GM12865 (cell line): ENCODE measurements at regions not wholly inside any gene's neighbourhood (a gene's known extent, or its start where the extent isn't known, plus 50 kb on each side); places are given as distances from the start of the nearest gene placed in this dataset.
"Not testable (repeated sequence)": the region's sequence is repeated elsewhere in the genome, so short reads cannot be mapped to it uniquely, and the experiment has no call there.

Source experiments
- DNase-seq: peaks from one replicate; pipeline ENCODE4 v3.0.0; 2010; ENCODE audit warnings: low read depth
- H3K4me3 ChIP-seq: 2 replicates; pipeline ENCODE4 v1.5.1; 2011; ENCODE audit warnings: mild to moderate bottlenecking, low read depth, low read length, control low read depth
- TF ChIP-seq, protein P1 (sequence below): IDR thresholded peaks from 2 replicates; pipeline ENCODE4 v1.5.1; 2011; ENCODE audit warnings: low read length, control low read depth, low read depth, inconsistent platforms; ENCODE audit not compliant: insufficient read depth; ENCODE audit errors: missing control alignments

DNA sequence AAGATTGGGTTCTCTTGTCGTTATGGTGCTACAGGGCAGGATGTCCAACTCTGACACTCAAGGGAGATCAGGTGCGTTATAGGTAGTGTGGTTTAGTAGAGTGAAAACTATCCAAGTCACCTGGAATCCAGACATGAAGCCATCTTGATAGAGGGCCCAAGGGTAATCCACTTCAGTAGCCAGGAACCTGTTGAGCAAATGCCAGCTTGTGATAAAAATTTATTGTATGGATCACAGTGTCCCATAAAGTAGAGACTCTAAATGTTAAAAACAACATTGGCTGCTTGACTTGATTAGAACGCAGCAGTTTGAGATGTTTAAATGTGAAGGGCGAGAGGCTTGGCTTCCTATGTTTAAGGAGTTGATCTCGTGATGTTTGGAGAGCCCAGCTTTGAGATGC lies 105.7 kb upstream of the GMDS start:
- TF ChIP-seq, protein P1, sequence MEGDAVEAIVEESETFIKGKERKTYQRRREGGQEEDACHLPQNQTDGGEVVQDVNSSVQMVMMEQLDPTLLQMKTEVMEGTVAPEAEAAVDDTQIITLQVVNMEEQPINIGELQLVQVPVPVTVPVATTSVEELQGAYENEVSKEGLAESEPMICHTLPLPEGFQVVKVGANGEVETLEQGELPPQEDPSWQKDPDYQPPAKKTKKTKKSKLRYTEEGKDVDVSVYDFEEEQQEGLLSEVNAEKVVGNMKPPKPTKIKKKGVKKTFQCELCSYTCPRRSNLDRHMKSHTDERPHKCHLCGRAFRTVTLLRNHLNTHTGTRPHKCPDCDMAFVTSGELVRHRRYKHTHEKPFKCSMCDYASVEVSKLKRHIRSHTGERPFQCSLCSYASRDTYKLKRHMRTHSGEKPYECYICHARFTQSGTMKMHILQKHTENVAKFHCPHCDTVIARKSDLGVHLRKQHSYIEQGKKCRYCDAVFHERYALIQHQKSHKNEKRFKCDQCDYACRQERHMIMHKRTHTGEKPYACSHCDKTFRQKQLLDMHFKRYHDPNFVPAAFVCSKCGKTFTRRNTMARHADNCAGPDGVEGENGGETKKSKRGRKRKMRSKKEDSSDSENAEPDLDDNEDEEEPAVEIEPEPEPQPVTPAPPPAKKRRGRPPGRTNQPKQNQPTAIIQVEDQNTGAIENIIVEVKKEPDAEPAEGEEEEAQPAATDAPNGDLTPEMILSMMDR, result no peak
- DNase-seq, result no peak
- no peak overlapping the region for H3K4me3 ChIP-seq

DNA sequence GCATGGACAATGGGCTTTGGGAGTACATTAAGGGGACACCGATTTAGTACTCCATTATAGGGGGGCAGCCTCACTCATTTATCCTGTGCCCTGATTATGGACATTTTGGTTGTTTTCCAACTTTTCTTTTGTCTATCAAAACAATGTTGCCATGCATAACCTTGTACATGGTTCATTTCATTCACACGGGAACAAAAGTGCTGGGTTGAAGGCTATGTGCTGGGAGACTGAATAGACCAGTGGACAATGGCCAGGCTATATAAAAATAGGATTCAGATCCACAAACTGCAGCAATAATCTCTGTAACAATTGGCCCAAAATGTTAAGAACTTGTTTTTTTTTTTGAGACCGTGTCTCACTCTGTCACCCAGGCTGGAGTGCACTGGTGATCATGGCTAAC lies 100.7 kb upstream of the GMDS start:
- no peak overlapping the region for H3K4me3 ChIP-seq
- TF ChIP-seq, protein P1, result no peak
- DNase-seq, result no peak

DNA sequence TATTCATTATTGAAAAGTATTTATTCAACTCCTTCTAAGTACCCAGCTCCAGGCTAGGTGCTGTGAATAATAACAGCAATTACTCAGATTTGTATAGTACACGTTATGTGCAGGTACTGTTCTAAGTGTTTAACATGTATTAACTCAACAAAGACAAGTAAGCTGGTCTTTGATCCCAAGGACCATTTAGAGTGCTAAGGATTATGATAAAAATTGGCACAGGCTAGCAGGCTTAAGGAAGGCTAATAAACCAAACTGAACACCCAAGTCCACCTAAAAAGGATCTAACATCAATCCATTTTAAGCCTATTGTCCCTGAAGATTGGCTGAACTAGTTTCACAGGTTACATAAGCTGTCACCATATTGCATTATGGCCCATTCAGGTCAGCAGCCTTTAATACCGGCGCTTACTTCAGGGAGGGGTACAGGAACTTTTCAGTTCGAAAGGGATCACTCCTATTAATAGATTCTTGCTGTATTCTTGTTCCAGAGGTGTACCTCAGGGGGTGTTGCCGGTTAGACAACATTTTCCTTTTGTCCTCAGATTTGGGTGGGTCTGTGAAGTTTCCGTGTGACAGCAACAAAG lies 99.0 kb upstream of the GMDS start:
- DNase-seq, result no peak
- no peak overlapping the region for H3K4me3 ChIP-seq
- TF ChIP-seq, protein P1, result no peak

DNA sequence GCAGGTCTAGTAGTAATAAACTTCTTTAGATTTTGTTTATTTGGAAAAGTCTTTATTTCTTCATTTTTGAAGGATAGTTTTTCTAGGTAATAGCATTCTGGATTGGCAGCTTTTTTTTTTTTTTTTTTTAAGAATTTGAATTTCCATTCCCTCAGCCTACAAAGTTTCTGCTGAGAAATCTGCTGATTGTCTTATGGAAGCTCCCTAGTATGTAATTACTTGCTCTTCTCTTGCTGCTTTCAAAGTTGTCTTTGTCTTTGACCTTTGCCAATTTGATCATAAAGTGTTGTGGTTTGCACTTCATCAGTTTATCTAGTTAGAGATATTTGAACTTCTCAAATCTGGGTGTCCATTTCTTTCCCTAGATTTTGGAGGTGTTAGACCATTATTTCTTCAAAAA lies 82.2 kb upstream of the GMDS start:
- no peak overlapping the region for H3K4me3 ChIP-seq
- TF ChIP-seq, protein P1, result no peak
- no peak for DNase-seq

DNA sequence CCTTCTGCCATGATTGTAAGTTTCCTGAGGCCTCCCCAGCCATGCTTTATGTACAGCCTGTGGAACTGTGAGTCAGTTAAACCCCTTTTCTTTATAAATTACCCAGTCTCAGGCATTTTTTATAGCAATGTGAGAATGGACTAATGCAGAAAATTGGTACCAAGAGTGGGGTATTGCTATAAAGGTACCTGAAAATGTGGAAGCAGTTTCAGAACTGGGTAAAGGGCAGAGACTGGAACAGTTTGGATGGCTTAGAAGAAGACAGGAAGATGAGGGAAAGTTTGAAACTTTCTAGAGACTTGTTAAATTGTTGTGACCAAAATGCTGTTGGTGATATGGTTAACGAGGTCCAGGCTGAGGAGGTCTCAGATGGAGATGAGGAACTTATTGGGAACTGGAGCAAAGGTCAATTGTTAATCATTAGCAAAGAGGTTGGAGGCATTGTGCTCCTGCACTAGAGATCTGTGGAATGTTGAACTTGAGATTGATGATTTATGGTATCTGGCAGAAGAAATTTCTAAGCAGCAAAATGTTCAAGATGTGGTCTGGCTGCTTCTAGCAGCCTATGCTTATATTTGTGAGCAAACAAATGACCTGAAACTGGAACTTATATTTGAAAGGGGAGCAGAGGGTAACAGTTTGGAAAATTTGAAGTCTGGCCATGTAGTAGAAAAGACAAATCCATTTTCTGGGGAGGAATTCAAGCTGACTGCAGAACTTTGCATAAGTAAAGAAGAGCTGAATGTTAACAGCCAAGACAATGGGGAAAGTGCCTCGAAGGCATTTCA lies 79.0 kb upstream of the GMDS start:
- no peak for DNase-seq
- TF ChIP-seq, protein P1, result no peak

DNA sequence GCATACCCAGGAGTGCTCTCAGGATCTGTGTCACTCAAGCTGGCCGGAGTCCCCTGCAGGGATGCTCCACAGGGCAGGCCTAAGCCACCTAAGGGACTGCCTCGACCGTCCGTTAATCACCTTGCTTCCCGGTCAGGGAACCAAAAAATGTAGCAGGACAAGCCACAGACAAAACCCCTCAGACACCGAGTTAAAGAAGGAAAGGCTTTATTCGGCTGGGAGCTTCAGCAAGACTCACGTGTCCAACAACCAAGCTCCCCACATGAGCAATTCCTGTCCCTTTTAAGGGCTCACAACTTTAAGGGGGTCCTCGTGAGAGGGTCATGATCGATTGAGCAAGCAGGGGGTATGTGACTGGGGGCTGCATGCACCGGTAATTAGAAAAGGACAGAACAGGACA lies 72.1 kb upstream of the GMDS start:
- not testable (repeated sequence) for H3K4me3 ChIP-seq, DNase-seq

More for the DNA sequence above, 79.0 kb upstream of the GMDS start:
- H3K4me3 ChIP-seq, result no peak overlapping the region

DNA sequence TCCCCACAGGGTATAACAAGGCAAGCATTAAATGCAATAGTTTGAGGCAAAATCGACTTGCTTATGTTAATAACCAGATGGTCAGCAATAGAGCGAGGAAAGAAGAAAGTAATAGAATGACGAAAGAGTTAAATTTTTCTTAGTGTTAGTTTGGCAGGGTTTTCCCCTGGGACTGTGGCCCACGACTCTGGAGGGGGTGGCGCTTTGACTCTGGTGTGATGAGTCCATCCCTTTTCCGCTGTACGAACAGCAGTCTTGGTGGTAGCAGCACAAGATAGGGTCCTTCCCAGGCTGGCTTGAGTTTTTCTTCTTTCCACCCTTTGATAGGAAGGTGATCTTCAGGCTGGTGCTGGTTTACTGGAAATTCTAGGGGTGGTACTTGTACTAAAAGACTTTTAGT lies 69.2 kb upstream of the GMDS start:
- DNase-seq, result no peak
- H3K4me3 ChIP-seq, result no peak overlapping the region
- TF ChIP-seq, protein P1, result no peak
